Type B pancreatic cell (in vitro differentiated cells): ENCODE measurements at regions not wholly inside any gene's neighbourhood (a gene's known extent, or its start where the extent isn't known, plus 50 kb on each side); places are given as distances from the start of the nearest gene placed in this dataset.

ENCODE experiments used
- DNase-seq: peaks from one replicate; pipeline ENCODE4 v3.0.0; 2021; ENCODE audit warnings: mixed read lengths; ENCODE audit not compliant: unreplicated experiment; ENCODE audit errors: extremely low spot score
- H3K27ac Mint-ChIP-seq: 2 replicates; pipeline ENCODE4 v1.8.0; 2021; ENCODE audit warnings: mild to moderate bottlenecking, mixed read lengths
- H3K27me3 Mint-ChIP-seq: 2 replicates; pipeline ENCODE4 v1.8.0; 2021; ENCODE audit warnings: mixed read lengths
- H3K36me3 Mint-ChIP-seq: 2 replicates; pipeline ENCODE4 v1.8.0; 2021; ENCODE audit warnings: mixed read lengths
- H3K4me1 Mint-ChIP-seq: one replicate; pipeline ENCODE4 v1.8.0; 2021; ENCODE audit warnings: mixed read lengths; ENCODE audit not compliant: unreplicated experiment
- H3K4me3 Mint-ChIP-seq: 2 replicates; pipeline ENCODE4 v1.8.0; 2021; ENCODE audit warnings: mild to moderate bottlenecking, mixed read lengths
- H3K9me3 Mint-ChIP-seq: 2 replicates; pipeline ENCODE4 v1.8.0; 2021; ENCODE audit warnings: mixed read lengths
- CTCF ChIP-seq: fragments of 200-600 bp; sonication (generic); conservative IDR thresholded peaks from 2 replicates; pipeline ENCODE4 v1.5.0; 2021; ENCODE audit warnings: antibody characterized with exemption, mild to moderate bottlenecking

- H3K4me1 Mint-ChIP-seq: peaks cover 21% of the 10 kb centered on the region
- no peak for DNase-seq
- H3K4me3 Mint-ChIP-seq: no peak overlapping the region
- peaks cover 19% of the 10 kb centered on the region for H3K27me3 Mint-ChIP-seq
- no peaks in the 10 kb centered on the region for H3K9me3 Mint-ChIP-seq
- TF ChIP-seq CTCF: no peak
- H3K36me3 Mint-ChIP-seq: no peaks in the 10 kb centered on the region
- H3K27ac Mint-ChIP-seq: no peak overlapping the region
Measured at GRCh38 chr7:84633-85020, 107.7 kb upstream of the FAM20C start.

- Mint-ChIP-seq H3K27ac (no peak overlapping the region), H3K4me1 (peaks cover 28% of the 10 kb centered on the region), H3K27me3 (peaks cover 19% of the 10 kb centered on the region), H3K36me3 (no peaks in the 10 kb centered on the region), H3K9me3 (no peaks in the 10 kb centered on the region), H3K4me3 (no peak overlapping the region)
- no peak for TF ChIP-seq CTCF
- DNase-seq: no peak
Measured at GRCh38 chr7:85074-85882, 107.1 kb upstream of the FAM20C start.

GRCh38 chr7:85883-86515 is 106.4 kb upstream of the FAM20C start:
- Mint-ChIP-seq H3K36me3 (no peaks in the 10 kb centered on the region), H3K4me1 (peaks cover 29% of the 10 kb centered on the region), H3K9me3 (no peaks in the 10 kb centered on the region), H3K27me3 (peaks cover 17% of the 10 kb centered on the region), H3K4me3 (no peak overlapping the region), H3K27ac (no peak overlapping the region)
- no peak for DNase-seq
- TF ChIP-seq CTCF: no peak

- DNase-seq: no peak
- Mint-ChIP-seq H3K27ac (no peak overlapping the region), H3K36me3 (no peaks in the 10 kb centered on the region), H3K4me3 (no peak overlapping the region), H3K27me3 (peaks cover 14% of the 10 kb centered on the region), H3K4me1 (peaks cover 24% of the 10 kb centered on the region), H3K9me3 (no peaks in the 10 kb centered on the region)
- TF ChIP-seq CTCF: no peak
Measured at GRCh38 chr7:86629-87028, 105.7 kb upstream of the FAM20C start.

GRCh38 chr7:87047-87446 is 105.3 kb upstream of the FAM20C start:
- H3K27me3 Mint-ChIP-seq: peaks cover 14% of the 10 kb centered on the region
- no peak for TF ChIP-seq CTCF
- no peak for DNase-seq
- peaks cover 24% of the 10 kb centered on the region for H3K4me1 Mint-ChIP-seq
- H3K9me3 Mint-ChIP-seq: no peaks in the 10 kb centered on the region
- no peak overlapping the region for H3K27ac Mint-ChIP-seq
- H3K36me3 Mint-ChIP-seq: no peaks in the 10 kb centered on the region
- H3K4me3 Mint-ChIP-seq: no peak overlapping the region
